ENCODE measurements at regions not wholly inside any gene's neighbourhood (a gene's known extent, or its start where the extent isn't known, plus 50 kb on each side); places are given as distances from the start of the nearest gene placed in this dataset.

GRCh38 chr14:98799891-98800290, 472.1 kb downstream of the BCL11B start:
- CTCF ChIA-PET, result no interaction called here
- no peak for TF ChIP-seq MAX (IDR thresholded peaks at IDR 0.05; ENCODE audit: low read depth)
- TF ChIP-seq ELF1 (IDR thresholded peaks at IDR 0.05), result no peak
- H3K27me3 ChIP-seq (ENCODE audit: insufficient read depth), result no peaks in the 10 kb centered on the region

GRCh38 chr14:98802044-98802443, 470.0 kb downstream of the BCL11B start:
- POLR2A ChIA-PET, result no interaction called here
- H3K9me3 ChIP-seq, result no peaks in the 10 kb centered on the region
- DNase-seq, result no peak
- no peaks in the 10 kb centered on the region for H3F3A ChIP-seq (replicated peaks; ENCODE audit: insufficient read depth)
- H3K27me3 ChIP-seq (ENCODE audit: insufficient read depth), result no peaks in the 10 kb centered on the region
- TF ChIP-seq RAD21 (IDR thresholded peaks at IDR 0.05; ENCODE audit: low read length) (no peak), YY1 (IDR thresholded peaks at IDR 0.05; ENCODE audit: low read depth) (no peak), REST (IDR thresholded peaks at IDR 0.05; ENCODE audit: low read depth, low read length) (no peak), EP300 (IDR thresholded peaks at IDR 0.05; ENCODE audit: borderline replicate concordance in 1 of 2, low read depth in 1 of 2, low read length in 1 of 2) (no peak), USF1 (IDR thresholded peaks at IDR 0.05; ENCODE audit: borderline replicate concordance, low read depth) (no peak), MXI1 (IDR thresholded peaks at IDR 0.05; ENCODE audit: low read depth, low read length) (no peak), TCF12 (IDR thresholded peaks at IDR 0.05) (no peak), NRF1 (IDR thresholded peaks at IDR 0.05; ENCODE audit: low read depth, low read length) (no peak), RFX5 (IDR thresholded peaks at IDR 0.05; ENCODE audit: low read length) (no peak), CHD2 (IDR thresholded peaks at IDR 0.05; ENCODE audit: low read length, partially characterized antibody) (no peak), EZH2phosphoT487 (IDR thresholded peaks at IDR 0.05; ENCODE audit: borderline replicate concordance, low read depth) (no peak), ELF1 (IDR thresholded peaks at IDR 0.05) (no peak), IRF3 (IDR thresholded peaks at IDR 0.05; ENCODE audit: low read depth, low read length) (no peak), TAF1 (IDR thresholded peaks at IDR 0.05; ENCODE audit: borderline replicate concordance, low read depth, low read length) (no peak), MEF2A (IDR thresholded peaks at IDR 0.05; ENCODE audit: borderline replicate concordance, low read depth) (no peak), ZBTB33 (IDR thresholded peaks at IDR 0.05; ENCODE audit: borderline replicate concordance, low read depth) (no peak)
- no peak overlapping the region for H3K4me3 ChIP-seq (ENCODE audit: low read depth in 2 of 2, low read length in 1 of 2)
- CTCF ChIA-PET, result no interaction called here
- H3K4me1 ChIP-seq (ENCODE audit: control insufficient read depth in 1 of 2, insufficient read depth in 2 of 2, low read depth in 1 of 2, low read length in 1 of 2), result no peaks in the 10 kb centered on the region
- no peaks in the 10 kb centered on the region for H4K20me1 ChIP-seq (ENCODE audit: insufficient read depth)
- H3K9me2 ChIP-seq, result no peaks in the 10 kb centered on the region
- WGBS (ENCODE audit: low lambda C conversion rate), result no CpG with 5 or more reads among the region's 9 CpGs
- H3K4me2 ChIP-seq, result no peak overlapping the region
- no peak overlapping the region for H2AFZ ChIP-seq (ENCODE audit: low read depth)
- no peak overlapping the region for H3K9ac ChIP-seq
- no peaks in the 10 kb centered on the region for H3K79me2 ChIP-seq (ENCODE audit: insufficient read depth)
- H3K27ac ChIP-seq (ENCODE audit: low read depth in 2 of 2, low read length in 1 of 2), result no peak overlapping the region
- H3K36me3 ChIP-seq (replicated peaks in 1 of 2; ENCODE audit: control insufficient read depth in 1 of 2, insufficient read depth in 2 of 2, low read length in 1 of 2), result no peaks in the 10 kb centered on the region

More at GRCh38 chr14:98799891-98800290, 472.1 kb downstream of the BCL11B start:
- Histone ChIP-seq H3K79me2 (ENCODE audit: insufficient read depth) (no peaks in the 10 kb centered on the region), H3K27ac (ENCODE audit: low read depth in 2 of 2, low read length in 1 of 2) (no peak overlapping the region), H3K9ac (no peak overlapping the region), H3K9me3 (no peaks in the 10 kb centered on the region), H3F3A (replicated peaks; ENCODE audit: insufficient read depth) (no peaks in the 10 kb centered on the region), H3K4me3 (ENCODE audit: low read depth in 2 of 2, low read length in 1 of 2) (no peak overlapping the region), H3K36me3 (replicated peaks in 1 of 2; ENCODE audit: control insufficient read depth in 1 of 2, insufficient read depth in 2 of 2, low read length in 1 of 2) (no peaks in the 10 kb centered on the region), H3K4me1 (ENCODE audit: control insufficient read depth in 1 of 2, insufficient read depth in 2 of 2, low read depth in 1 of 2, low read length in 1 of 2) (no peaks in the 10 kb centered on the region), H3K4me2 (no peak overlapping the region), H4K20me1 (ENCODE audit: insufficient read depth) (no peaks in the 10 kb centered on the region), H3K9me2 (no peaks in the 10 kb centered on the region), H2AFZ (ENCODE audit: low read depth) (no peak overlapping the region)
- POLR2A ChIA-PET, result no interaction called here
- WGBS (ENCODE audit: low lambda C conversion rate), result 7% methylated on average over 4 of the region's 4 CpGs
- DNase-seq, result no peak

Measured in SK-N-SH (cell line).